GM18858 (cell line): ENCODE measurements at regions not wholly inside any gene's neighbourhood (a gene's known extent, or its start where the extent isn't known, plus 50 kb on each side); places are given as distances from the start of the nearest gene placed in this dataset.

ENCODE experiments used
- ATAC-seq: cut with Tn5 transposase; IDR thresholded peaks from one replicate; pipeline ENCODE4 v1.9.1; 2021; ENCODE audit not compliant: unreplicated experiment

GRCh38 chr5:74500110-74500917, 140.2 kb downstream of the ENC1 start:
- ATAC-seq, result no peak

- no peak for ATAC-seq
These were observed 141.1 kb downstream of the ENC1 start for GRCh38 chr5:74499256-74500050.

GRCh38 chr5:74497706-74498105, 142.8 kb downstream of the ENC1 start:
- ATAC-seq, result no peak

- no peak for ATAC-seq
These were observed 147.1 kb downstream of the ENC1 start for GRCh38 chr5:74493411-74493810.

GRCh38 chr5:74492230-74492629, 148.3 kb downstream of the ENC1 start:
- no peak for ATAC-seq

GRCh38 chr5:74491586-74491985, 148.9 kb downstream of the ENC1 start:
- no peak for ATAC-seq

GRCh38 chr5:74490814-74491213, 149.7 kb downstream of the ENC1 start:
- peak; percentile 89 for ATAC-seq

- ATAC-seq, result no peak
These were observed 157.5 kb downstream of the ENC1 start for GRCh38 chr5:74482990-74483389.

- ATAC-seq, result no peak
These were observed 158.0 kb downstream of the ENC1 start for GRCh38 chr5:74482523-74482922.

GRCh38 chr5:74481357-74481756, 159.2 kb downstream of the ENC1 start:
- ATAC-seq, result peak; percentile 82

GRCh38 chr5:74480201-74480600, 160.3 kb downstream of the ENC1 start:
- ATAC-seq, result no peak

GRCh38 chr5:74478328-74478727, 162.2 kb downstream of the ENC1 start:
- ATAC-seq, result no peak

- no peak for ATAC-seq
These were observed 162.8 kb downstream of the ENC1 start for GRCh38 chr5:74477761-74478160.

- ATAC-seq, result no peak
These were observed 163.6 kb downstream of the ENC1 start for GRCh38 chr5:74476819-74477453.

GRCh38 chr5:74476046-74476818, 164.3 kb downstream of the ENC1 start:
- no peak for ATAC-seq

GRCh38 chr5:74471875-74472274, 168.7 kb downstream of the ENC1 start:
- ATAC-seq, result no peak

GRCh38 chr5:74469234-74469994, 171.1 kb downstream of the ENC1 start:
- ATAC-seq, result no peak

- ATAC-seq, result no peak
These were observed 172.1 kb downstream of the ENC1 start for GRCh38 chr5:74468421-74468820.

GRCh38 chr5:74465724-74466123, 174.8 kb downstream of the ENC1 start:
- no peak for ATAC-seq

GRCh38 chr5:74464512-74465209, 175.9 kb downstream of the ENC1 start:
- no peak for ATAC-seq
